ENCODE measurements at regions not wholly inside any gene's neighbourhood (a gene's known extent, or its start where the extent isn't known, plus 50 kb on each side); places are given as distances from the start of the nearest gene placed in this dataset.

DNA sequence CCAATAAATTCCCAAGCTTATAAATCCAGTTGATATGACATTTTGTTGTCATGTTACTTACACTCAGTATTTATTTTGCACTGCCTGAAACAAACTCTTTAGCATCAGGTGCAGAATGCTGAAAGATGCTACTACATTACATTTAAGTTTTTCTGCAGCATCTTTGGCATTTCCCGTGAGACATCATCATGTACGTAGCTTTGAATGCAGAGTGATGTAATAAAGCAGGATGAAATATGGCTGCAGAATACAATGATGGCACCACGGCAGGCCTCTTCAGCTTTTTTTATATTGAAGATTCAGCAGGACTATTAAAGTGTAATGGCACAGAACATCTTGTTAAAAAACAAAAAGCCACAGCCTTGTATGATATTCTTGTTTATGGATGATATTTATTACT is 531.8 kb downstream of the NXPH1 start:
- Mint-ChIP-seq H3K9me3 (no peaks in the 10 kb centered on the region), H3K36me3 (no peaks in the 10 kb centered on the region), H3K27me3 (ENCODE audit: low read depth) (no peaks in the 10 kb centered on the region), H3K4me3 (no peak overlapping the region), H3K4me1 (peaks cover 9% of the 10 kb centered on the region), H3K27ac (no peak overlapping the region)
- ChIA-PET POLR2A (no interaction called here), CTCF (no interaction called here)
- TF ChIP-seq, protein P1, sequence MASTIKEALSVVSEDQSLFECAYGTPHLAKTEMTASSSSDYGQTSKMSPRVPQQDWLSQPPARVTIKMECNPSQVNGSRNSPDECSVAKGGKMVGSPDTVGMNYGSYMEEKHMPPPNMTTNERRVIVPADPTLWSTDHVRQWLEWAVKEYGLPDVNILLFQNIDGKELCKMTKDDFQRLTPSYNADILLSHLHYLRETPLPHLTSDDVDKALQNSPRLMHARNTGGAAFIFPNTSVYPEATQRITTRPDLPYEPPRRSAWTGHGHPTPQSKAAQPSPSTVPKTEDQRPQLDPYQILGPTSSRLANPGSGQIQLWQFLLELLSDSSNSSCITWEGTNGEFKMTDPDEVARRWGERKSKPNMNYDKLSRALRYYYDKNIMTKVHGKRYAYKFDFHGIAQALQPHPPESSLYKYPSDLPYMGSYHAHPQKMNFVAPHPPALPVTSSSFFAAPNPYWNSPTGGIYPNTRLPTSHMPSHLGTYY (CRISPR knock-in tag; IDR thresholded peaks at IDR 0.05): no peak
- DNase-seq (ENCODE audit: low spot score) (no peak), ATAC-seq (no peak)

DNA sequence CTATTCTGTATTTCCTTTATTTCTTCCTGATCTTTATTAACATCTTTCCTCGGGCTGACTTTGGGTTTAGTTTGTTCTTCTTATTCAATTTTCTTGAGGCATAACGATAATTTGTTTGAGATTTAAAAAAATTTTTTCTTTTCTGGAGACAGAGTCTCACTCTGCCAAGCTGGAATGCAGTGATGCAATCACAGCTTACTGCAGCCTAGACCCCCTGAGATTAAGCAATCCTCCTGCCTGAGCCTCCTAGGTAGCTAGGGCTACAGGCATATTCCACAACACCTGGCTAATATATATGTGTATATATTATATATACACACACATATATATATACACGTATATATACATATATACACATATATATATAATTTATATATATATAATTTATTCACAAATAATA is 540.2 kb downstream of the NXPH1 start:
- Mint-ChIP-seq H3K27ac (no peak overlapping the region), H3K27me3 (ENCODE audit: low read depth) (no peaks in the 10 kb centered on the region), H3K9me3 (no peaks in the 10 kb centered on the region), H3K36me3 (no peaks in the 10 kb centered on the region), H3K4me1 (peaks cover 4% of the 10 kb centered on the region; the same call in 1 of the 2 replicates), H3K4me3 (no peak overlapping the region)
- TF ChIP-seq ZNF138 (CRISPR knock-in tag; conservative IDR thresholded peaks at IDR 0.05): no peak
- TF ChIP-seq ESRRA (CRISPR knock-in tag; IDR thresholded peaks at IDR 0.05; ENCODE audit: borderline replicate concordance): no peak
- TF ChIP-seq SMAD4 (CRISPR knock-in tag; IDR thresholded peaks at IDR 0.05): no peak
- TF ChIP-seq CREB1 (CRISPR knock-in tag; IDR thresholded peaks at IDR 0.05): no peak
- no peak for TF ChIP-seq TP53 (CRISPR knock-in tag; IDR thresholded peaks at IDR 0.05)
- no peak for TF ChIP-seq GRHL2 (CRISPR knock-in tag; IDR thresholded peaks at IDR 0.05; ENCODE audit: insufficient replicate concordance, severe bottlenecking)
- TF ChIP-seq ZNF317 (CRISPR knock-in tag; IDR thresholded peaks at IDR 0.05; ENCODE audit: borderline replicate concordance, low read depth): no peak
- TF ChIP-seq RORB (CRISPR knock-in tag; IDR thresholded peaks at IDR 0.05): no peak
- TF ChIP-seq AFF4 (CRISPR knock-in tag; IDR thresholded peaks at IDR 0.05; ENCODE audit: borderline replicate concordance): no peak
- TF ChIP-seq, protein P2, sequence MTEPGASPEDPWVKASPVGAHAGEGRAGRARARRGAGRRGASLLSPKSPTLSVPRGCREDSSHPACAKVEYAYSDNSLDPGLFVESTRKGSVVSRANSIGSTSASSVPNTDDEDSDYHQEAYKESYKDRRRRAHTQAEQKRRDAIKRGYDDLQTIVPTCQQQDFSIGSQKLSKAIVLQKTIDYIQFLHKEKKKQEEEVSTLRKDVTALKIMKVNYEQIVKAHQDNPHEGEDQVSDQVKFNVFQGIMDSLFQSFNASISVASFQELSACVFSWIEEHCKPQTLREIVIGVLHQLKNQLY (CRISPR knock-in tag; IDR thresholded peaks at IDR 0.05): no peak
- TF ChIP-seq, protein P3, sequence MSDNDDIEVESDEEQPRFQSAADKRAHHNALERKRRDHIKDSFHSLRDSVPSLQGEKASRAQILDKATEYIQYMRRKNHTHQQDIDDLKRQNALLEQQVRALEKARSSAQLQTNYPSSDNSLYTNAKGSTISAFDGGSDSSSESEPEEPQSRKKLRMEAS (CRISPR knock-in tag; IDR thresholded peaks at IDR 0.05): no peak
- TF ChIP-seq ATF1 (CRISPR knock-in tag; IDR thresholded peaks at IDR 0.05): no peak
- no peak for TF ChIP-seq GABPB1 (CRISPR knock-in tag; IDR thresholded peaks at IDR 0.05)
- no peak for TF ChIP-seq ZNF396 (CRISPR knock-in tag; IDR thresholded peaks at IDR 0.05; ENCODE audit: borderline replicate concordance)
- TF ChIP-seq, protein P4, sequence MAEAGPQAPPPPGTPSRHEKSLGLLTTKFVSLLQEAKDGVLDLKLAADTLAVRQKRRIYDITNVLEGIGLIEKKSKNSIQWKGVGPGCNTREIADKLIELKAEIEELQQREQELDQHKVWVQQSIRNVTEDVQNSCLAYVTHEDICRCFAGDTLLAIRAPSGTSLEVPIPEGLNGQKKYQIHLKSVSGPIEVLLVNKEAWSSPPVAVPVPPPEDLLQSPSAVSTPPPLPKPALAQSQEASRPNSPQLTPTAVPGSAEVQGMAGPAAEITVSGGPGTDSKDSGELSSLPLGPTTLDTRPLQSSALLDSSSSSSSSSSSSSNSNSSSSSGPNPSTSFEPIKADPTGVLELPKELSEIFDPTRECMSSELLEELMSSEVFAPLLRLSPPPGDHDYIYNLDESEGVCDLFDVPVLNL (CRISPR knock-in tag; IDR thresholded peaks at IDR 0.05; ENCODE audit: borderline replicate concordance, low read depth): no peak
- no peak for TF ChIP-seq TCF7 (CRISPR knock-in tag; IDR thresholded peaks at IDR 0.05; ENCODE audit: low read depth)
- TF ChIP-seq, protein P5, sequence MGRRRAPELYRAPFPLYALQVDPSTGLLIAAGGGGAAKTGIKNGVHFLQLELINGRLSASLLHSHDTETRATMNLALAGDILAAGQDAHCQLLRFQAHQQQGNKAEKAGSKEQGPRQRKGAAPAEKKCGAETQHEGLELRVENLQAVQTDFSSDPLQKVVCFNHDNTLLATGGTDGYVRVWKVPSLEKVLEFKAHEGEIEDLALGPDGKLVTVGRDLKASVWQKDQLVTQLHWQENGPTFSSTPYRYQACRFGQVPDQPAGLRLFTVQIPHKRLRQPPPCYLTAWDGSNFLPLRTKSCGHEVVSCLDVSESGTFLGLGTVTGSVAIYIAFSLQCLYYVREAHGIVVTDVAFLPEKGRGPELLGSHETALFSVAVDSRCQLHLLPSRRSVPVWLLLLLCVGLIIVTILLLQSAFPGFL (CRISPR knock-in tag; IDR thresholded peaks at IDR 0.05; ENCODE audit: borderline replicate concordance): no peak
- TF ChIP-seq NR1H2 (CRISPR knock-in tag; IDR thresholded peaks at IDR 0.05): no peak
- TF ChIP-seq ZNF416 (CRISPR knock-in tag; IDR thresholded peaks at IDR 0.05): no peak
- no peak for TF ChIP-seq CDX4 (CRISPR knock-in tag; IDR thresholded peaks at IDR 0.05; ENCODE audit: borderline replicate concordance)
- no peak; the same call in 1 of the 2 replicates for ATAC-seq
- POLR2A ChIA-PET: no interaction called here
- DNase-seq (ENCODE audit: low spot score): no peak
- CTCF ChIA-PET: no interaction called here

Data from WTC11 (cell line).